ENCODE measurements at regions not wholly inside any gene's neighbourhood (a gene's known extent, or its start where the extent isn't known, plus 50 kb on each side); places are given as distances from the start of the nearest gene placed in this dataset.

DNA sequence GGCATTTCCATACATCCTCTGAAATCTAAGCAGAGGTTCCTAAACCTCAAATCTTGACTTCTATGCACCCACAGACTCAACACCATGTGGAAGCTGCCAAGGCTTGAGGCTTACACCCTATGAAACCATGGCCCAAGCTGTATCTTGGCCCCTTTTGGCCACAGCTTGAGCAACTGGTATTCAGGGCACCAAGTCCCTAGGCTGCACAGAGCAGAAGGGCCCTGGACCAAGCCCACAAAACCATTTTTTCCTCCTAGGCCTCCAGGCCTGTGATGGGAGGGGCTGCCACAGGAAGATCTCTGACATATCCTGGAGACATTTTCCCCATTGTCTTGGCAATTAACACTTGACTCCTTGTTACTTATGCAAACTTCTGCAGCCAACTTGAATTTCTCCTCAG, 54.4 kb upstream of the IL12A start:
- TF ChIP-seq ZNF8 (CRISPR knock-in tag; IDR thresholded peaks at IDR 0.05) = no peak
- TF ChIP-seq ZFP30 (CRISPR knock-in tag; IDR thresholded peaks at IDR 0.05) = no peak

All from SK-N-SH treated with all-trans-retinoic acid at 6 μM for 48 hours (cell line).